Trophoblast cell (in vitro differentiated cells and primary cell): ENCODE measurements at regions not wholly inside any gene's neighbourhood (a gene's known extent, or its start where the extent isn't known, plus 50 kb on each side); places are given as distances from the start of the nearest gene placed in this dataset.
A peak's percentile ranks its signal among the peaks of the same experiment; 100 is the strongest.

Experiments used
- DNase-seq, 2 donors: peaks; one replicate each; pipeline ENCODE4 v3.0.0-alpha.2; 2016
- H2AFZ ChIP-seq: 2 replicates; pipeline ENCODE4 v1.6.1; 2013; ENCODE audit warnings: low read length, moderate library complexity, mild to moderate bottlenecking; ENCODE audit not compliant: insufficient read depth, poor library complexity
- H2AK5ac ChIP-seq: 2 replicates; pipeline ENCODE4 v1.6.1; 2013; ENCODE audit warnings: mild to moderate bottlenecking, low read length
- H2BK120ac ChIP-seq: 2 replicates; pipeline ENCODE4 v1.6.1; 2013; ENCODE audit warnings: low read length, mild to moderate bottlenecking, moderate library complexity; ENCODE audit not compliant: insufficient read depth, poor library complexity
- H2BK12ac ChIP-seq: 2 replicates; pipeline ENCODE4 v1.6.1; 2013; ENCODE audit warnings: mild to moderate bottlenecking, low read length, moderate library complexity
- H2BK5ac ChIP-seq: 2 replicates; pipeline ENCODE4 v1.6.1; 2013; ENCODE audit warnings: low read length, low read depth, moderate library complexity, mild to moderate bottlenecking; ENCODE audit not compliant: poor library complexity
- H3K14ac ChIP-seq: 2 replicates; pipeline ENCODE4 v1.6.1; 2013; ENCODE audit warnings: mild to moderate bottlenecking, low read length
- H3K18ac ChIP-seq: 2 replicates; pipeline ENCODE4 v1.6.1; 2013; ENCODE audit warnings: mild to moderate bottlenecking, low read length
- H3K23ac ChIP-seq: 2 replicates; pipeline ENCODE4 v1.6.1; 2013; ENCODE audit warnings: low read length
- H3K27ac ChIP-seq: 2 replicates; pipeline ENCODE4 v1.5.1; 2013; ENCODE audit warnings: low read depth, mild to moderate bottlenecking, inconsistent platforms, low read length, moderate library complexity
- H3K27me3 ChIP-seq: 2 replicates; pipeline ENCODE4 v1.6.1; 2013; ENCODE audit warnings: inconsistent platforms, mild to moderate bottlenecking, low read length, moderate library complexity; ENCODE audit not compliant: insufficient read depth
- H3K36me3 ChIP-seq, 2 experiments: 1 replicate in 1 of 2; 2 replicates in 1 of 2; pipeline ENCODE4 v1.6.1; 2013; ENCODE audit warnings: low read length in 2 of 2, mild to moderate bottlenecking in 2 of 2, moderate library complexity in 1 of 2; ENCODE audit not compliant: insufficient read depth in 2 of 2, control insufficient read depth in 1 of 2
- H3K4ac ChIP-seq: 2 replicates; pipeline ENCODE4 v1.6.1; 2013; ENCODE audit warnings: low read depth, mild to moderate bottlenecking, low read length, moderate library complexity
- H3K4me1 ChIP-seq, 2 experiments: 1 replicate in 1 of 2; 2 replicates in 1 of 2; pipeline ENCODE4 v1.6.1; 2013; ENCODE audit warnings: low read length in 2 of 2, mild to moderate bottlenecking in 2 of 2, moderate library complexity in 1 of 2; ENCODE audit not compliant: insufficient read depth in 2 of 2, control insufficient read depth in 1 of 2
- H3K4me2 ChIP-seq: 2 replicates; pipeline ENCODE4 v1.6.1; 2013; ENCODE audit warnings: inconsistent platforms, mild to moderate bottlenecking, low read length, moderate library complexity
- H3K4me3 ChIP-seq: 2 replicates; pipeline ENCODE4 v1.5.1; 2013; ENCODE audit warnings: mild to moderate bottlenecking, low read depth, low read length, inconsistent platforms
- H3K79me1 ChIP-seq: one replicate; pipeline ENCODE4 v1.6.1; 2013; ENCODE audit warnings: low read length
- H3K79me2 ChIP-seq: 2 replicates; pipeline ENCODE4 v1.6.1; 2013; ENCODE audit warnings: low read length, mild to moderate bottlenecking; ENCODE audit not compliant: control insufficient read depth, insufficient read depth, poor library complexity
- H3K9ac ChIP-seq: 2 replicates; pipeline ENCODE4 v1.6.1; 2013; ENCODE audit warnings: mild to moderate bottlenecking, low read length
- H3K9me3 ChIP-seq: 2 replicates; pipeline ENCODE4 v1.6.1; 2013; ENCODE audit warnings: low read depth, mild to moderate bottlenecking, control low read depth, inconsistent platforms, low read length; ENCODE audit not compliant: insufficient read depth
- H4K12ac ChIP-seq: 2 replicates; pipeline ENCODE4 v1.6.1; 2013; ENCODE audit warnings: low read depth, mild to moderate bottlenecking, low read length, moderate library complexity
- H4K8ac ChIP-seq: 2 replicates; pipeline ENCODE4 v1.6.1; 2013; ENCODE audit warnings: low read depth, mild to moderate bottlenecking, low read length, moderate library complexity
- H4K91ac ChIP-seq: one replicate; pipeline ENCODE4 v1.6.1; 2013; ENCODE audit warnings: low read depth, mild to moderate bottlenecking, low read length, moderate library complexity
- WGBS: extraction: QIAGEN DNeasy Blood & Tissue Kit; methylation state at CpG from one replicate; pipeline ENCODE4 v1.1.7; 2013; ENCODE audit warnings: missing lambda C conversion rate; ENCODE audit not compliant: insufficient read length, insufficient coverage; ENCODE audit errors: extremely low coverage; 5-methylcytosine and 5-hydroxymethylcytosine counted together

DNA sequence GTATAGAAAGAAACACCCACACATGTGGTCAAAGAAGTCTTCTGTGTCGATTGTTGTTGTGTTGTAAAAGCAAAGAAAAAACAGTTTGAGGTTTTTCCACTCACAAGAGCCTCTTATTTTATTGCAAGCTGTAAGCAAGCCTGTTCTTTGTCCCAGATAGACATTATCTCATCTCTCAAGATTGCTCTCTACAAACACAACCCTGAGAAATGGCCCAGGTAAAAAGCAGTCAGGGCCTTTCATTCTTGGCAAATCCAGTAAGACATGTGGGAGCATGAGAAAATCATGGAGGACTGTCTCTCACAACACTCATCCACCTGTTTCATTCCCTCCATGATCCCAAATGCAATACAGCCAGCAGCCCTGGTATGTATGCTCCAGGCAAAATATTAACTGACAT, 286.6 kb upstream of the POU5F2 start:
- Histone ChIP-seq H3K36me3 (no peaks in the 10 kb centered on the region), H3K14ac (no peak overlapping the region), H3K27ac (peak overlapping the region; percentile 52), H2BK12ac (no peak overlapping the region), H2BK120ac (no peak overlapping the region), H3K4me2 (no peak overlapping the region), H2BK5ac (no peak overlapping the region), H3K4me3 (no peak overlapping the region), H3K27me3 (no peaks in the 10 kb centered on the region), H3K4ac (no peak overlapping the region), H3K9ac (no peak overlapping the region), H3K23ac (no peak overlapping the region), H4K8ac (no peak overlapping the region), H3K4me1 (peaks cover 3 to 7% of the 10 kb centered on the region in 2 experiments), H3K18ac (no peak overlapping the region), H4K12ac (no peak overlapping the region), H4K91ac (no peak overlapping the region), H2AK5ac (no peak overlapping the region), H2AFZ (no peak overlapping the region), H3K9me3 (peaks cover 1% of the 10 kb centered on the region), H3K79me2 (no peaks in the 10 kb centered on the region), H3K79me1 (peaks cover 5% of the 10 kb centered on the region)
- peak in 1 of 2 donors; percentile 8 for DNase-seq
- no CpG with 5 or more reads among the region's 1 CpG for WGBS

DNA sequence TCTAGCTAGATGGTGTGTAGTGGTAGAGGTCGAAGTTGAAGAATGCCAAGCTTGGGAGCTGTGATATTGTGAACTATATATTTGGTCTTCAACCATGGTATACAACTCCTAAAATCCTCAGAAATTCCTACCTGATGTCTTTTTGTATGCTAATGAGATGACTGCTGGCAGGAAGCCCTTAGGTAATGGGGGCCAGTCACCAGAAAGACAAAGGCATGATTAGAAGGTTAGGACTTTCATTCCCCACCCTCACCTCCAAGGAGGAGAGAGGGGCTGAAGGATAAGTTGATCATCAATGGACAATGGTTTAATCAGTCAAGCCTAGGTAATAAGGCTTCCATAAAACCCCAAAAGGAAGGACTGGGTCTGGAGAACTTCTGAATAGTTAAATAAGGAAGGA, 285.7 kb upstream of the POU5F2 start:
- H2AFZ ChIP-seq: no peak overlapping the region
- peak overlapping the region; percentile 13 for H4K91ac ChIP-seq
- H4K12ac ChIP-seq: no peak overlapping the region
- no peak overlapping the region for H2AK5ac ChIP-seq
- H3K9me3 ChIP-seq: no peaks in the 10 kb centered on the region
- H2BK120ac ChIP-seq: no peak overlapping the region
- H3K18ac ChIP-seq: no peak overlapping the region
- peaks cover 3 to 7% of the 10 kb centered on the region in 2 experiments for H3K4me1 ChIP-seq
- WGBS: no CpG with 5 or more reads among the region's 1 CpG
- no peaks in the 10 kb centered on the region for H3K27me3 ChIP-seq
- H4K8ac ChIP-seq: no peak overlapping the region
- no peak overlapping the region for H3K27ac ChIP-seq
- no peak for DNase-seq
- no peak overlapping the region for H3K14ac ChIP-seq
- H3K79me2 ChIP-seq: no peaks in the 10 kb centered on the region
- no peak overlapping the region for H3K4ac ChIP-seq
- H2BK12ac ChIP-seq: no peak overlapping the region
- H3K4me2 ChIP-seq: no peak overlapping the region
- H2BK5ac ChIP-seq: no peak overlapping the region
- no peak overlapping the region for H3K9ac ChIP-seq
- no peaks in the 10 kb centered on the region for H3K36me3 ChIP-seq
- H3K79me1 ChIP-seq: peaks cover 5% of the 10 kb centered on the region
- no peak overlapping the region for H3K4me3 ChIP-seq
- H3K23ac ChIP-seq: no peak overlapping the region

DNA sequence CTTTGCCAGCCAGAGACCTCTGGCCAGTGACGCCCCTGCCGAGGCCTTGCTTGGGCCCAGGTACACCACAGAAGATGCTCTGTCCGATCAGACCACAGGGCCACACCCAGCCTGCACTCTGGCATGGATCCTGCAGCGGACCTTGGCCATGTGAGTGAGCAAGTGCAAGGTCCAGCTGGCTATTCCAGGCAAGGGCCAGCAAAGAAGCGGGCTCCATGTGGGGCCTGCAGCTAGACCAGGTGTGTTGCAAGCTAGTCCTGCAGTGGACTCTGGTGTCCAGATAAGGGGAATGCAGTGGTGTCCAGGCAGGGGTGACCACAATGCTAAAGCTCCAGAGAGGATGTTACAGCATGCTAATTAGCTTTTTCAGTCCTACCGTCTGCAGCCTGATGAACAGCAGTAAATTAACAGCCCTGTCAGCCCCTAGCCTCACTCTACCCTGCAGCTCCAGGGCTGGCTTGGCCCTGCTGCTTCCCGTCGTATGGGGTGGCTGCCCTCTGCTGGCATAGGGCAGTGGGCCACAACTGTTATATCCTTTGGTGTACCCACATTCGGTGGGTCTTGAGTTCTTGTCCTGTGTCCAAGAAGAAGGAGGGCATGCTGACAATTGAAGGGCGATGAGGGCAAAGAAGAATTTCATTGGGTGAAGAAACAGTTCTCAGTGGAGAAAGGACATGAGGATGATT, 284.5 kb upstream of the POU5F2 start:
- no peak overlapping the region for H3K4me3 ChIP-seq
- no peaks in the 10 kb centered on the region for H3K27me3 ChIP-seq
- H4K91ac ChIP-seq: no peak overlapping the region
- peaks cover 5% of the 10 kb centered on the region for H3K79me1 ChIP-seq
- H3K4me2 ChIP-seq: no peak overlapping the region
- H3K36me3 ChIP-seq: no peaks in the 10 kb centered on the region
- peaks cover 3 to 7% of the 10 kb centered on the region in 2 experiments for H3K4me1 ChIP-seq
- no peak overlapping the region for H2AFZ ChIP-seq
- WGBS: no CpG with 5 or more reads among the region's 10 CpGs
- no peak overlapping the region for H3K9ac ChIP-seq
- no peaks in the 10 kb centered on the region for H3K9me3 ChIP-seq
- H3K4ac ChIP-seq: no peak overlapping the region
- H2BK120ac ChIP-seq: no peak overlapping the region
- H3K14ac ChIP-seq: no peak overlapping the region
- H2BK12ac ChIP-seq: peak overlapping the region; percentile 20
- no peaks in the 10 kb centered on the region for H3K79me2 ChIP-seq
- no peak overlapping the region for H4K8ac ChIP-seq
- no peak overlapping the region for H4K12ac ChIP-seq
- no peak overlapping the region for H3K23ac ChIP-seq
- H3K27ac ChIP-seq: no peak overlapping the region
- H2AK5ac ChIP-seq: no peak overlapping the region
- DNase-seq: no peak
- no peak overlapping the region for H2BK5ac ChIP-seq
- H3K18ac ChIP-seq: no peak overlapping the region

DNA sequence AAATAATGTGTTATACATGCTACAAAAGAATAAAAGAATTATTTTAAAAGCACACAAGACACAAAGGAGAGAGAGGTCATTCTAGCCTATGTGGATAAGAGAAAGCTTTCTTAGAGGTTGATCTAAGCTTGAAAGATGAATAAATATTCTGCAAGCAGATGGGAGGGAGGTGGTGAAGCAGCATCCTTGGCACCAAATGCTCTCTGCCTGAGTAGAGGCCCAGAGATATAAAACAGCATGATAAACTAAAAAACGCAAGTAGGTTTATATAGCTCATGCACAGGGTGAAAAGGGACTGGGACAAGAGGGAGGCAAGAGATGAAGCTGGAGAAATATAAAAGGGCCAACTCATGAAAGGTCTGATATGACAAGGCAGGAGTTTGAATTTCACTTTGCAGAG, 283.2 kb upstream of the POU5F2 start:
- no peak for DNase-seq
- no peak overlapping the region for H3K18ac ChIP-seq
- no peak overlapping the region for H2AK5ac ChIP-seq
- no peak overlapping the region for H3K4ac ChIP-seq
- H4K12ac ChIP-seq: no peak overlapping the region
- H3K4me2 ChIP-seq: no peak overlapping the region
- no peaks in the 10 kb centered on the region for H3K27me3 ChIP-seq
- no peak overlapping the region for H2BK120ac ChIP-seq
- H3K4me3 ChIP-seq: no peak overlapping the region
- H2BK5ac ChIP-seq: no peak overlapping the region
- H2BK12ac ChIP-seq: no peak overlapping the region
- H3K36me3 ChIP-seq: no peaks in the 10 kb centered on the region
- H4K91ac ChIP-seq: no peak overlapping the region
- peaks cover 3 to 7% of the 10 kb centered on the region in 2 experiments for H3K4me1 ChIP-seq
- no peaks in the 10 kb centered on the region for H3K79me2 ChIP-seq
- H3K79me1 ChIP-seq: peaks cover 5% of the 10 kb centered on the region
- no peak overlapping the region for H2AFZ ChIP-seq
- WGBS: no CpG with 5 or more reads among the region's 1 CpG
- H3K23ac ChIP-seq: no peak overlapping the region
- H3K9me3 ChIP-seq: no peaks in the 10 kb centered on the region
- no peak overlapping the region for H3K14ac ChIP-seq
- no peak overlapping the region for H4K8ac ChIP-seq
- no peak overlapping the region for H3K9ac ChIP-seq
- no peak overlapping the region for H3K27ac ChIP-seq
